GM21529 (cell line): ENCODE measurements at regions not wholly inside any gene's neighbourhood (a gene's known extent, or its start where the extent isn't known, plus 50 kb on each side); places are given as distances from the start of the nearest gene placed in this dataset.
A peak's percentile ranks its signal among the peaks of the same experiment; 100 is the strongest.

Experiments
- ATAC-seq: cut with Tn5 transposase; IDR thresholded peaks from one replicate; pipeline ENCODE4 v1.9.1; 2021; ENCODE audit not compliant: unreplicated experiment

DNA sequence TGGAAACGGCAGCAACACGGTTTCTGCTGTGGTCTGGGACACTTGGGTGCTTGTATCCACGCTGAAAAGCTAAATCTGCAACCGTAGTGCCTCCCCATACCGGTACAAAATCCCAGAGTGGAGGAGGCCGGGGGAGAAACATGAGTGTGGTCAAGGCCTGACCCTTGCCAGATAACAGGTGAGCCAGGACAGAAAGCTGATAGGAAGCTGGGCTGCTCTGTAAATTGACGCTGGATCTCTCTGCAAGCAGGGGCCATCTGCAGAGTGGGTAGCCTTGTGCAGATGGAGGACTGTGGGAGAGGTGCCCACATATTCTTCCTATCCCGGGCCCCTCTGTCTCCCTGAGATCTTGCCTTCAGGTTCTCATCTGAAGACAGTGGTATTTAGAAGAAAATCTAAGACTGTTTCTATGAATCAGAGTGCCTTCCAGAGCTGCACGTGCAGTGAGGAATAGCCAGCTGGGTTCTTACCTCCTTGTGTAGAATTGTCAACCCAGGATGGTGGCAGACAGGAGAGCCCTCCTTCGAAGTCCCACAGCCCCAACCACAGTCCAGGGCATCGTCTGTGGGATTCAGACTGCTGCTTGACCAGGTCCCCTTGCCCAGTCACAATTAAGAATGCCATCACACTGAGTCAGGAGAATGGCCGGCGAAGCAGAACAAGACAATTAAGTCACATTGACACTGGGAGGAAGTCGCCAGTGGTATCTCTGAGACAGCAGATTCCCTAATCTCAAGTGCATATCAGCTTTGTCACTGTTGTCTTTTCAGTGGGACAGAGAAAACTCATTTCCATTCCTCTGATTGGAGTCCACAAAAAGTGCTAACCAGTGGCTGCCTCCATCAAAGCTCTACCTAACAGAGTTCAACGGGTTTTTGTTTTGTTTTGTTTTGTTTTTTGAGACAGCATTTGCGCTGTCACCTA, 100.0 kb upstream of the RIPOR2 start:
- ATAC-seq: no peak

DNA sequence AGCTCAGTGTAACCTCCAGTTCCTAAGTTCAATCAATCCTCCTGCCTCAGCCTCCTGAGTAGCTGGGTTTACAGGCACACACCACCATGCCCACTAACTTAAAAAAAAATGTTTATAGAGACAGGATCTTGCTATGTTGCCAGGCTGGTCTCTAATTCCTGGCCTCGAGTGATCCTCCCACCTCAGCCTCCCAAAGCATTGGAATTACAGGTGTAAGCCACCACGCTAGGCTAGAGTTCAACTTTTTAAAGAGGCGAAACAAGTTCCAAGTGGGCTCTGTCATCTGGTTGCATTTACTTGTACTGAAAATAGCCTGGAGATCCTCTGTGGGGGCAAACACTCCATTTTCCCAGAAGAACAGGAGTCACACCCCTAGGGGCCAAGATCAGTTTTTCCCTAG, 100.7 kb upstream of the RIPOR2 start:
- ATAC-seq: no peak

DNA sequence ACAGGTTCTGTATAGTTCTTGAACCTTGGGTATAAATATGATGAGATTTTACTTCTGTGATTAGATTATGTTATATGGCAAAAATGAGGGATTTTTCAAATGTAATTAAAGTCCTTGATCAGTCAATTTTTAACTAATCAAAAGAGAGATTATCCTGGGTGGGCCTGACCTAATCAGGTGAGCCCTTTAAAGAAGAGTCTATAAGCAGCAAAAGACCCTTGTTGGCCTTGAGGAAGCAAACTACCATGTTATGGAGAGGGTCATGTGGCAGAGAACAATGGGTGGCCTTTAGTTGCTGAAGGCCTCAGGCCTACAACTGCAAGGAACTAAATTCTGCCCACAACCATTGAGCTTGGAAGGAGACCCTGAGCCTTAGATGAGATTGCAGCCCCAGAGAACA, 102.5 kb upstream of the RIPOR2 start:
- no peak for ATAC-seq

DNA sequence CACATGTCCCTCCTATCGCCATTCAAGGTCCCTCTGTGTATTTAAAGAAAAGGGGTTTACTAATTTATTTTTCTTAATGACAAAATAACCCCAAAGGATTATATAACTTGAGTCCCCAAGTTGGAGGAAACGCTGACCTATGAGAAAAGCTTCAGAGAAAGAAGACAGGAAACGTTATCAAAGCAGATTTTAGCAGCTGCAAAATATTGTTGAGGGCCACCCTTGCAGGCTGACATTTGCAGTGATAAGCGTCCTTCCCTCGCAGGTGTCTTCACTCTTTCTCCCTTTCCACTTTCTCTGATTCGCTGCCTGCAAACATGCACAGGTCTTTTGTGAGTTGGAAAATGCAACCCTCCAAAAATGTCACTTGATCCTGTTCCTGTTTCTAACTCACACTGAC, 103.2 kb upstream of the RIPOR2 start:
- no peak for ATAC-seq

DNA sequence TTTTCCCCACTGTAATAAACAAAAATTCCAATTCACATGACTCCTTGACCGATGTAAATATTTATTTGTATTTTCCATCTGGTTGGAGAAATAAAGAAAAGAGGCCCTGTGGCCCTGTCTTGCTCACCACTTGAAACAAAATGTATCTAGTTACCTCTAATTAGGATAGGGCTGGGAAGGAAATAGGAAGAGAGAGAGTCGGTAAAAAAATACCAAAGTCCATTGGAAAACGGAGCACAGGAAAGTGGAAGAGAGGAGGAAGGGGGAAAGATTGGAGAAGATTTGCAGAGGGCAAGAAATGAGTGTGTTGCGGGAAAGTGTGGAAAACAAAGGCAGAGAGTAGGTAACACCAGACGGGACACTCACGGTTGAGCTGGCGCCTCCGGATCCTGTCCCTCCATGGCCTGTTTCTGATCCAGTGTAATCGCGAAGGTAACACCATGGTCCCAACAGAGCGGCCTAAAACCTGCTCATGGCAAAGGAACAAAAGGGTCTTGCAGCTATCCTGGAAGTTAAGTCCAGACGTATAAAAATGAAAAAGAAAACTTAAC, 105.8 kb upstream of the RIPOR2 start:
- ATAC-seq: no peak

DNA sequence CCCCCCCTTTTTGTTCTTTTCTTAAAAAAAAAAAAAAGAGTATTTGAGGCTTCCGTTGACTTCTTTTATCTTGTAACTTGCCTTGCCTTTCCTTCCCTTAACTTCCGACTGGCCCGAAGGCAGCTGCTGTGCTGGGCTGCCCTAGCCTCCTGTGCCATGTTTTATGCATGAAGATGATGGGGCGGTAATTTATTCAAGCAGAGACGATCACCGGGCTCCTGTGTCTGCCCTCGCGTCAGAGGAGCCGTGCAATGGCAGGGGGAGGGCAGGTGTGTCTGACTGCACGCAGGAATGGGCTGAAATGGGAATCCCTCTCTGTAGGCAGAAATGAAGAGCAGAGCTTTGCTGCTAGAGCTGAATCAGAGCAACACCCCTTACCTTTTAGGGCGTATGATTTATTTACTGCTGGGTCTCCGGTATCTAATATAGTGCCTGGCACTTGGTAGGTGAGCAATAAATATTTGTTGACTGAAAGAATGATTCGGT, 106.3 kb upstream of the RIPOR2 start:
- ATAC-seq: peak; percentile 56

DNA sequence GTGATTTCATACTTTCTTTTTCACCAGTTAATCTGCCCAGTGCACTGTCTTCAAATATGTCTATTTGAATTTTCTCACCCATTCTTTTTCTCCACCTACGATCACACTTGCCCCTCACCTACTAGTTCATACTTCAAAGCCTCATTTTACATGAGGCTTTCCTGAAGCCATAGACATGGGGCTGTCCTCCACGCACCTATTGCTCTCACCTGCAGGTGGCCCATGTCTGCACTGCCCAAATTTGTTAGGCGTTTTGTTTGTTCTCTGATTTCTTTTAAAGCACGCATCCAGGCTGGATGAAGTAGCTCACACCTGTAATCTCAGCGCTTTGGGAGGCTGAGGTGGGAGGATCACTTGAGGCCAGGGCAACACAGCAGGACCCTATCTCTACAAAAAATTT, 106.8 kb upstream of the RIPOR2 start:
- peak; percentile 30 for ATAC-seq

DNA sequence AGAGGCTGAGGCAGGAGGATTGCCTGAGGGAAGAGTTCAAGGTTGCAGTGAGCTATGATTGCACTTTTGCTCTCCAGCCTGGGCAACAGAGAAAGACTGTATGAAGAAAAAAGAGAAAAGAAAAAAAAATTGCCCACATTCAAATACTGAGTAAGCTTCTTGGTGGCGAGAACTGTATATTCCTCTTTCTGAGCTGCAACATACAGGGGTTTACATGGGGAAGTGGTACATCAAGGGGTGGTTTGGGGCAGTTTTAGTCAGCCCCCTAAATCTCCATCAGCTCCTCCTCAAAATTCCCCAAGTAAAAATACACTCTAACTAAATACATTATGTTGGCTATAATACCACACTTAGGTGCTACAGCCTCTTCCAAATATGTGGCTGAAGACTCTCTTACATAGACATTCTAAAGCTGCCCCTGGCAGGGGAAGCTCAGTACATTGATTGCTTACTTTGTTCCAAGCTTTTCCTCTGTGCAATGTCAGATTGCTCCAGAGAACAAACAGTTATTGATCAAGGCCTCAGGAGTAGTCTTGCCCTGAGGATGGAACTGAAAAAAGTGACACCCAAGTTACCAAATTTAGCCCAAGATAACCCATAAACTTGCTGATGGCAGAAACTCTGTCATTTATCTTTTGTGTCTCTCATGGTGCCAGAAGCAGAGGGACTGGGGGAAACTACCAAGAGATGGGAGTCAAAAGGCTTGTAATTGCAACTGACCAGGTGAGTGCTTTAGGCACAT, 107.4 kb upstream of the RIPOR2 start:
- peak; percentile 26 for ATAC-seq

DNA sequence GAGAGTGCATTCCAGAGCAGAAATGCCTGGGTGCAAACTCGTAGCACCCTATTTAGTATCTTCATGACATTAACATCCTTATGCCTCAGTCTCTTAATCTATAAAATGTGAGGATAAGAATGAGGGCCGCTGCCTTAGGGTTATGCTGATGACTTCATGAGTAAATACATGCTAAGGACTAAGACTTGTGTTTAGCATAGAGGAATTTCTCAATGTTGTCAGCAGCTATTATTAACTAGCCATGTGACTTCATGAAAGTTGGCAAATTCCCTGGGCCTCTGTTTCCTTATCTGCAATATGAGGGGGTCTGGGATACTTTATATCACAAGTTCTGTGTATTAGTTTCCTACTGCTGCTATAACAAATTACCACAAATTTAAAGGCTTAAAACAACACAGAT, 108.1 kb upstream of the RIPOR2 start:
- ATAC-seq: no peak

DNA sequence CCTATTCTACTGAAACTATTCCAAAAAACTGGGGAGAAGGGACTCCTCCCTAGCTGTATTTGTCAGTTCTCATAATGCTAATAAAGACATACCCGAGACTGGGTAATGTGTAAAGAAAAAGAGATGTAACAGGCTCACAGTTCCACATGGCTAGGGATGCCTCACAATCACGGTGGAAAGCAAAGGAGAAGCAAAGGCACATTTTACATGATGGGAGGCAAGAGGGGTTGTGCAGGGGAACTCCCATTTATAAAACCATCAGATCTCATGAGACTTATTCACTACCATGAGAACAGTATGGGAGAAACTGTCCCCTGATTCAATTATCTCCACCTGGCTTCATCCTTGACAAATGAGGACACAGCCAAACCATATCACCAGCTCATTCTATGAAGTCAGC, 111.2 kb upstream of the RIPOR2 start:
- ATAC-seq: no peak

DNA sequence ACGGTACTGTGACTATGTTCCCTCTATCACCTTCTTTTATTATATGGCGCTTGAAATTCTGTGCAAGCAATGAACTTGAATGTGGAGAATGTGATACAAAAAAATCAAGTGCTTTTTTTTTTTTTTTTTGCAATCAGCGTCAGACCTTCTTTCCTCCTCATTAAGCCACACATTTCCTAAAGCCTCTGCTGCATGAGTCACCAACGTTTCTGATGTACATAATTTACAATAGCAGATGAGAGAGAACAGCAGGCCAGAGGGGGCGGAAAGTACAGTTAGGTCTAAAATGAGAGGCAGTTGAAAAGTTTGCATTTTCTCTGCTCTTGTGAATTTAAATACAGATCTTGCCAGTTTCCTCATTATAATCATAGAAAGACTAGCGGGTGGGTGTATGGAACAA, 114.6 kb upstream of the RIPOR2 start:
- no peak for ATAC-seq

DNA sequence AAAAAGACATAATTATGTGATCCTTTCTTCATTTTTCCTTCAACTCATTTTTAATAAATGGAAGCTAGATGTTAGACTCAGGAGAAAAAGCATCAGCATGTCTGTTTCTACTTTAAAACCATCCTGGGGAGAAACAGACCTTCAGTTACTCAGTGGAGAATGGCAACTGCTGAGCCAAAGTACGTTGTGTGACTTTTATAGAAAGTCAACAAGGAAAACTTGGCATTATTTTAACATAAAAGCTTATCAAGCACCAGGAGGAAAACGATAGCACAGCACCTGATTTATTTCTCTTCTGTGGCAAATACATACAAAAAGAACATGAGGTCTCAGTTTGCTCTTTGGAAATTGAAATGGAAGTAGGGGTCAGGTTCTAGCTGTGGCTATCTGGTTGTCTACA, 115.3 kb upstream of the RIPOR2 start:
- no peak for ATAC-seq

DNA sequence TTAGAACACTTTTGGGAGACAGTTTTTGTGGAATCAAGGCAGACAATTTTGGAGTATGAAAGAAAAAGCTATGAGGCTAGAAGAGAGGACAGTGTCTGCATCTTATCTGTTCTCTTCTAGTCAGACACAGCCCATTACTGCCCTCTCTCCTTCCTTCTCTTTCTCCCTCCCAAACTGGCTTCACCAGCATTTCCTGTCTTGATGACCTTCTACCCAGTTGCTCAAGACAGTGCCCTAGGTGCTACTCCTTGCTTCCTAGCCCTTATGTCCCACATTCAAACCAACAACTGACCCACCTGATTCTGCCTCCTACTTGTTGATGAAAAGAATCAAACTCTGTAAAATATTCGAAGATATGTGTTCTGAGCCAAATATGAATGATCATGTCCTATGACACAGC, 116.4 kb upstream of the RIPOR2 start:
- no peak for ATAC-seq

DNA sequence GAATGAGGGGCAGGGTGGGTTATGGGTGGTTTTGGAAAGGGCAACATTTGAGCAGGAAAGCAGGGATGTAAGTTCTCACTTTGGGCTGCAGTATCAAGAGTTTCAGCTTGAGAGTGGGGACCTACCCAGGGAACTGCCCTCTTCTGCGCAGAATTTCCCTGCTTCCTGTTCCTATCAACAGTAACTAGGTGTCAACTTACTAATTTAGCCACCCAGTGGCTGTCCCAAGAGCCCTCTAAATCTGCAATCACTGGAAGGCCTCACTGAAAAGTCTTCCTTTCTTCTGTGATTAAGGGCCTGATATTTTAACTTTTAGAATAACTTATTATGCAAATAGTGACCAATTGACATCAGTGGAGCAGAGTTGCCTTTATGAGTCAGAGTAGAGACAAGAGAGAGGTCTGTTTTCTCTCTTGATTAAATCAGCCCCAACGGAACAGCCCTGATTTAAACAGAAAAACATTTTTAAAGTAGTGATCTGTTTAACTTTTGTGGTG, 118.2 kb upstream of the RIPOR2 start:
- ATAC-seq: peak; percentile 75

DNA sequence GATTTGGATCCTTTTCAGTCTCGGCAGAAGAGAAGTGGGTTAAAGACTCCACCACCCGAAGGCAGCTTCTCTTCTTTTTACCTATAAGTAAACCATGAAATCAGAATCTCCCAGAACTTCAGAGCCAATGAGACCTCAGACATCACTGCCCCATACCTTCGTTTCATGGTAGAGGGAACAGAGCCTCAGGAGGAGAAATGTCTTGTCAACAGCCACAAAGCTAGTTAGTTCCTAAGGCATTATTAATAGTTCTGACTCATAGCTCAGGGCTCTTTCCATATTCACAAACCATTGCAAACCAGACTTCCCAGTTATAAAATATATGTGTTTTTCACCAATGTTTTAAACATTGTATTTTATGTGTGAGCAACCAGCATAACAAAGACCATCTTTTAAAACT, 118.7 kb upstream of the RIPOR2 start:
- peak; percentile 1 for ATAC-seq

DNA sequence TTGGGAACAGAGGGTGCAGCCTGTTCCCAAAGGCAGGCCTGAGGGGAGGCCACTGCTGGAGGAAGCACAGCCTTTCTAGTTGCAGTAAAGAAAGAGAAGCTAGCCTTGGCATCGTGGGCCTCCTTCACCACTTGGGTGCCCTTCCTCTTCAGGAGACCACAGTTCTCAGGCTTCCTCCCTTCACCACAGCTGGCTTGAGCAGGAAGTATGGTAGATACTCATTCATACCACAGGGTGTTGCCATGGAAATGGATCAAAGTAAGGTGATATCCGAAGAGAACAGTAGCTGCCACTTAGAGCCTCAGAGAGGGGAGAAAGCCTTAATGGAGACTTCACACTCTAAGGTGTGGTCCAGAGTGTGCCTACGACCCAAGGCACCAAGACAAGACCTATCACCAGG, 120.4 kb upstream of the RIPOR2 start:
- ATAC-seq: peak; percentile 64

DNA sequence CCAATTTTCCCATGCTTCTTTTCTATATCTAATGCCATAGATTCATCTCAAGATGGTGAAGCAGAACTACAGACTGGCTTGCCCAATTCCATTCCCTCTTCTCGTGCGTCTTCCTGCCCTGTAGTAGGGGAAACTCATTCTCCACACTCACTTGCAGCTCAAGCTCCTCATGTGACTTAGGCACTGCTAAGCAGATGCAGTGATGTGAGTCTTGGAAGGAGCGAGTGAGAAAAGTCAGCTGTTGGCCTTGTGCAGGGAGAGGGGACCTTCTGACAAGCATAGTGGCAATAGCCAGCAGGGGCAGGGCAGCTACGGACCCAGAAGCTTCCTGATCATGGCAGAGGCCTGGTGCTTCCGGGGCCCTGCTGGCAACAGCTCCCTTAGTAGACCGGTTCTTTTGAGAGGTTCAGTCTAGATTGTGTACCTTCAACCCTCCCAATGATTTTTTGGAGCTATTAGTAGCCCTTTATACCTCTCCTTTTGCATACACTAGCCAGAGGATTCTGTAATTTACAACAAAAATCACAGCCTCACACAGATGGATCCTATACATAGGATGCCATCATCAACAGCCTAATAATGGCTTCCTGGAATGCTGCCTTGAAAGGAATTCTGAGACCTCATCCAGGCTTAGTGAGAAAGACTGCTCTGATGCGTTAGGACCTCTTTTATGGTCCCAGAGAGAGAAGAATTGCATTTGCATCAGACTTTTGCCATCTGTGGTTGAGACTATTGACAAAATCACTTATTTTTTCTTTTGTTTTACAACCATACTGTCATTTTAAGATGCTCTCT, 121.5 kb upstream of the RIPOR2 start:
- no peak for ATAC-seq

DNA sequence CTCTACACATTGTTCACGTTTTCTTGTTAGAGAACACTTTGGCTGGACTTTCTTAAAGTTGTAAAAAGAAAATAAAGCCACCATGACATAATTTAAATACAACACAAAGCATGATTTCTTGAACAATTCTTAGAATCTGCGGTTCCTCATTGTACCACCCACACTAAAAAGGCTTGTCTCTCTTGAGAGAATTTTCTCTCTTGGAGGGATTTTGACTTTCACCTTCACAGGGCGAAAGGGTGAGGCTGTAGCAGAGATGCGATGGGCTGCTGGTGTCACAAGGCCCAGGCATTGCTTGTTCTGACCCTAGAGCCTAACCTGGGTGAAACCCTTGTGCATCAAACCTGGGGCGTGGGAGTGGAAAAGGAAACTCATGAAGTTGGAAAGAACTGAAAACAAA, 122.7 kb upstream of the RIPOR2 start:
- ATAC-seq: no peak

DNA sequence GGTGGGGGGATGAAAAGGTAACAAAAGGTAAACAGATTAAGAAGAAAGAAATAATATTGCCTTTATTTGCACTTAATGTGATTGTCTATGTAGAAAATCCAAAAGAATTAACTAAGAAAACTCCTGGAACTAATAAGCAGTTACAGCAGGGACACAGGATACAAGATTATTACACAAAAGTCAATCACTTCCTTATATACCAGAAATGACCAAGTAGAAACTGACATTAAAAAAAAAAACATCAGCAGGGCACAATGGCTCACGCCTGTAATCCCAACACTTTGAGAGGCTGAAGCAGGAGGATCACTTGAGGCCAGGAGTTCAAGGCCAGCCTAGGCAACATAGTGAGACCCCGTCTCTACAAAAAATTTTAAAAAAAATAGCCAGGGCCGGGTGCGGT, 123.2 kb upstream of the RIPOR2 start:
- ATAC-seq: no peak

DNA sequence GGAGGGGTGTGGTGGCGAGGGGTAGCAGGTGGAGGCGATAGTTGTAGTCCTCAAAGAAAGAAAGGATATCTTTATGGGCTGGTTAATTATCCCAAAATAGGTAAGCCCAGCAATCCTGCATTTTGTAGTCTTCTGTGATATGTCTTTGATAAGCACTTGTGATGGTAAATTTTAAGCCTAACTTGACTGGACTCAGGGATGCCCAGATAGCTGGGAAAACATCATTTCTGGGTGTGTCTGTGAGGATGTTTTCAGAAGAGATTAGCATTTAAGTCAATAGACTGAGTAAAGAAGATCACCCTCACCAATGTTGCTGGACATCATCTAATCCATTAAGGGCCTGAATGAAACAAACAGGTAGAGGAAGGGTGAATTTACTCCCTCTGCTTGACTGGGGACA, 124.8 kb upstream of the RIPOR2 start:
- ATAC-seq: no peak
